ENCODE measurements at regions not wholly inside any gene's neighbourhood (a gene's known extent, or its start where the extent isn't known, plus 50 kb on each side); places are given as distances from the start of the nearest gene placed in this dataset.

DNA sequence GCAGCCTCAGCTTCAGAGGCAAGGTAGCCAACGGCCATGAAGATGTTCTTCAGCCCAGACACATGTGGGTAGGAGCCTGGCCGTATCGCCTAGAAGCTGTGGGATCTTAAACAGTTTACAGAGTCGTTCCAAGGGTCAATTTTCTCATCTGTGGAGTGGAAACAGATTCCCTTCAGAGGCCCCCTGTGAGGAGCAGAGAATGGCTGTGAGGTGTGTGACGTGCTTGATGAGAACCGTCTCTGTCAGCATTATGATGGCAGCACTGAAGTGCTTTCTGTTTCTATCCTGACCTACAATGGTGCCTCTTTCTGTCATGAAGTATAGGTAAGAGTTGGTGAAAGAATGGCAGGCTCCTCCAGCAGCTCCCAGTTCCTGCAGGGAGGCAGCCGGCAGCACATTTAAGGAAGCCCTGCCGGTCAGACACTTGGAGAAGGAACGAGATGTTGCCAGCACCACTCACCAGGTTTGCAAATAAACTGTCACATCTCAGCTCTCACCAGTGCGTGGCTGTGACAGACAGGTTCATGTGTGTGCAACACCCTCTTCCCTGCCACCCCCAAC is 277.3 kb downstream of the FOXO1 start:
- Histone ChIP-seq H3K9me3 (no peaks in the 10 kb centered on the region), H3K27ac (peak overlapping the region; percentile 11 to 66 (median 56)), H3K27me3 (no peaks in the 10 kb centered on the region), H3K36me3 (no peaks in the 10 kb centered on the region), H3K4me3 (peak overlapping the region in 1 of 4 donors; percentile 7), H3K4me1 (peaks cover 0 to 11% (median 2%) of the 10 kb centered on the region in 4 donors)
- DNase-seq = no peak
- TF ChIP-seq POLR2A (IDR thresholded peaks at IDR 0.05) (no peak), POLR2AphosphoS5 (IDR thresholded peaks at IDR 0.05) (no peak), EP300 (IDR thresholded peaks at IDR 0.05) (no peak)
- TF ChIP-seq, protein P1, sequence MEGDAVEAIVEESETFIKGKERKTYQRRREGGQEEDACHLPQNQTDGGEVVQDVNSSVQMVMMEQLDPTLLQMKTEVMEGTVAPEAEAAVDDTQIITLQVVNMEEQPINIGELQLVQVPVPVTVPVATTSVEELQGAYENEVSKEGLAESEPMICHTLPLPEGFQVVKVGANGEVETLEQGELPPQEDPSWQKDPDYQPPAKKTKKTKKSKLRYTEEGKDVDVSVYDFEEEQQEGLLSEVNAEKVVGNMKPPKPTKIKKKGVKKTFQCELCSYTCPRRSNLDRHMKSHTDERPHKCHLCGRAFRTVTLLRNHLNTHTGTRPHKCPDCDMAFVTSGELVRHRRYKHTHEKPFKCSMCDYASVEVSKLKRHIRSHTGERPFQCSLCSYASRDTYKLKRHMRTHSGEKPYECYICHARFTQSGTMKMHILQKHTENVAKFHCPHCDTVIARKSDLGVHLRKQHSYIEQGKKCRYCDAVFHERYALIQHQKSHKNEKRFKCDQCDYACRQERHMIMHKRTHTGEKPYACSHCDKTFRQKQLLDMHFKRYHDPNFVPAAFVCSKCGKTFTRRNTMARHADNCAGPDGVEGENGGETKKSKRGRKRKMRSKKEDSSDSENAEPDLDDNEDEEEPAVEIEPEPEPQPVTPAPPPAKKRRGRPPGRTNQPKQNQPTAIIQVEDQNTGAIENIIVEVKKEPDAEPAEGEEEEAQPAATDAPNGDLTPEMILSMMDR (IDR thresholded peaks at IDR 0.05) = no peak
- 57 to 72% (median 65%) methylated on average over 9 to 10 of the region's 10 CpGs for WGBS, 5 donors
- intact Hi-C loops (cut with DNase I; ENCODE audit: low total_unique reads) = no loop called here

DNA sequence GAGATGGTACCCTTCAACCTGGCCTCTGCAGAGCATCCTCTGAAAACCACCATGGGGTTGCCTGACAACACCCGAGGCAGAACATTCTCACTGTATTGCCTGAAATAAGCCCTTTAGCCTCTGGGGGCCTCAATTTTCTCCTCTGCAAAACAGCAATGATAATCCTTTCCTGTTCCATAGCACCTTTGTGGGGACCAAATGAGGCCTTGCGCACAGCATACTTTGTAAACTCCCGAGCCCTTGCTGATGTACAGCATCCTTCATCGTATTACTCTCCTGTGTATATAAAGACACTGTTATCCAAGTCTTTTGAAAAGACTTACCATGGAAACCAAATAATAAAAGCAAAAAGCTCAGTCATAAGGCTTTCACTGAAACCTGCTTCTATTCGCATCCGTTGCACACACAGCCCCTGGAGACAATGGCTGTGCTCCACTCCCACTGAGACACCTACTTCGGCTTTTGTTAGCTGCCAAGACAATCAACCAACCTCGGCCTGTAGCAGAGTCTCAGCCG is 276.0 kb downstream of the FOXO1 start:
- WGBS, 5 donors = 83 to 94% (median 92%) methylated on average over 9 of the region's 9 CpGs
- no peak for DNase-seq
- no peak for TF ChIP-seq POLR2A (IDR thresholded peaks at IDR 0.05)
- TF ChIP-seq POLR2AphosphoS5 (IDR thresholded peaks at IDR 0.05) = no peak
- TF ChIP-seq EP300 (IDR thresholded peaks at IDR 0.05) = no peak
- Histone ChIP-seq H3K4me3 (no peak overlapping the region), H3K27ac (no peak overlapping the region), H3K4me1 (peaks cover 0 to 11% (median 2%) of the 10 kb centered on the region in 4 donors), H3K36me3 (no peaks in the 10 kb centered on the region), H3K9me3 (no peaks in the 10 kb centered on the region), H3K27me3 (no peaks in the 10 kb centered on the region)
- intact Hi-C loops (cut with DNase I; ENCODE audit: low total_unique reads) = no loop called here

DNA sequence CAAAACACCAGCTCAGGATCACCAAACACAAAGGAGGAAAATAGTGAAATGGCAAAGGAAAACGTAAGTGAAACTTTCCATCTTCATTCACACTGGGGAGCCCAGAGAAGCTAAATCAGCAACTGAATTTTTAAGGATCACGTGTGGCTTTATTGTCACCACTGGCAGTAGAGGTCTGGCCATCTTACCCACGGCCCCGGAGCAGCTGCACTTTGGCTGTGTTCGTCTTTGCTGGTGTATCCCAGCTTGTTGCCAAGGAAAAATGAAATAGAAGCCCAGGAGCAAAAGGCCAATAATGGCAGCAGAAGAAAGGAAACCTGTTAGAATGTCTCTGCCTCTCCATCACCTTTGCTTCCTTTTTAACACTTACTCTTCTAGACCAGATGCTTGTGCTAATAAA is 274.7 kb downstream of the FOXO1 start:
- no peaks in the 10 kb centered on the region for H3K36me3 ChIP-seq
- H3K9me3 ChIP-seq = no peaks in the 10 kb centered on the region
- intact Hi-C loops (cut with DNase I; ENCODE audit: low total_unique reads) = no loop called here
- 67 to 86% (median 74%) methylated on average over 5 of the region's 5 CpGs for WGBS, 5 donors
- peaks cover 0 to 11% (median 2%) of the 10 kb centered on the region in 4 donors for H3K4me1 ChIP-seq
- H3K27me3 ChIP-seq = no peaks in the 10 kb centered on the region
- H3K27ac ChIP-seq = peak overlapping the region in 1 of 5 donors; percentile 29
- no peak for DNase-seq
- no peak overlapping the region for H3K4me3 ChIP-seq
- TF ChIP-seq EP300 (IDR thresholded peaks at IDR 0.05) (no peak), POLR2A (IDR thresholded peaks at IDR 0.05) (no peak), POLR2AphosphoS5 (IDR thresholded peaks at IDR 0.05) (no peak)
- TF ChIP-seq, protein P1 (IDR thresholded peaks at IDR 0.05) = no peak

DNA sequence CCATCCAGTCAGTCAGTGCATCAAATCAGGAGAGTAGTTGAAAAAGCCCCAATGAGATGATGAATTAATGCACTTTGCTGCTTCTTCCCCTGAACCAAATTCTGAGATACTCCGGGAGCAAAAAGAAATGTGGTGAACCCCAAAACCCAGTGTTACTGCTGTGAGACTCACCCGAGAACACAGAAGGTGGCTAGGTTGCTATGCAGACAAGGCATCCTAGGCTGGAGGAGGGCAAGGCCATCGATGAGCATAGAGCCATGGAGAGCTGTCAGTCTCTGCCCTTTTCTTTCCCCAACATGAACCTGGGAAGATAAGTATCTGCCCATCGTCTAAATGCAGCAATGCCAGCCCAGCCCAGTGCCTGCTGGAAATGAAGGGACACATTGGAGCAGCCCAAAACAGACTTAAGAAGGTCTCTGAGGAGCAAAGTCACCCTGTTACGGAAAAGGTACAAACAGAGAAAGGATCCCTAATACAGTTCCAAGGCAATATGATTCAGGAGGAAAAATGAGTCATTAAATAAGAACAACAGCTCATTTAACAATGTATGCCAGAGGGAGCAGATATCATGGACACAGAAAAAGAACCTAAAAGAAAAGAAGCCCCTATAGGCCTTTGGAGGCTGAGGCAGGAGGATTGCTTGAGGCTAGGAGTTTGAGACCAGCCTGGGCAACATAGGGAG is 272.0 kb downstream of the FOXO1 start:
- WGBS, 5 donors = 83 to 87% (median 87%) methylated on average over 5 of the region's 5 CpGs
- TF ChIP-seq POLR2A (IDR thresholded peaks at IDR 0.05) (no peak), EP300 (IDR thresholded peaks at IDR 0.05) (no peak), POLR2AphosphoS5 (IDR thresholded peaks at IDR 0.05) (no peak)
- TF ChIP-seq, protein P1 (IDR thresholded peaks at IDR 0.05) = no peak
- Histone ChIP-seq H3K36me3 (no peaks in the 10 kb centered on the region), H3K4me1 (peaks cover 0 to 11% (median 2%) of the 10 kb centered on the region in 4 donors), H3K27ac (no peak overlapping the region), H3K27me3 (no peaks in the 10 kb centered on the region), H3K4me3 (no peak overlapping the region), H3K9me3 (no peaks in the 10 kb centered on the region)
- intact Hi-C loops (cut with DNase I; ENCODE audit: low total_unique reads) = no loop called here
- DNase-seq = no peak
